SU-DHL-6 (cell line): ENCODE measurements at regions not wholly inside any gene's neighbourhood (a gene's known extent, or its start where the extent isn't known, plus 50 kb on each side); places are given as distances from the start of the nearest gene placed in this dataset.
"Not testable (repeated sequence)": the region's sequence is repeated elsewhere in the genome, so short reads cannot be mapped to it uniquely, and the experiment has no call there.

ENCODE experiments used
- H2AFZ ChIP-seq: fragments of 200-600 bp; sonication (generic); 2 replicates; pipeline ENCODE4 v1.6.1; 2014; ENCODE audit warnings: low read depth, mild to moderate bottlenecking, moderate library complexity, mixed read lengths, antibody characterized with exemption, low read length; ENCODE audit not compliant: severe bottlenecking
- H3F3A ChIP-seq: fragments of 200-600 bp; shearing (Covaris generic); 2 replicates; pipeline ENCODE4 v1.6.0; 2016; ENCODE audit warnings: antibody characterized with exemption, mild to moderate bottlenecking; ENCODE audit not compliant: insufficient read depth
- H3K27ac ChIP-seq: fragments of 200-600 bp; sonication (generic); 2 replicates; pipeline ENCODE4 v1.5.1; 2016; ENCODE audit warnings: low read depth, mild to moderate bottlenecking, low read length, moderate library complexity, mixed read lengths
- H3K27me3 ChIP-seq: fragments of 200-600 bp; sonication (generic), shearing (Covaris generic); 2 replicates; pipeline ENCODE4 v1.6.0; 2014; ENCODE audit warnings: mild to moderate bottlenecking, low read length
- H3K36me3 ChIP-seq: fragments of 200-600 bp; sonication (generic); 2 replicates; pipeline ENCODE4 v1.6.1; 2014; ENCODE audit warnings: mild to moderate bottlenecking, low read length, mixed read lengths
- H3K4me2 ChIP-seq: fragments of 300-600, 200-600 bp; shearing (Covaris generic), sonication (generic); 2 replicates; pipeline ENCODE4 v1.6.0; 2014; ENCODE audit warnings: low read length, low read depth, mild to moderate bottlenecking; ENCODE audit not compliant: poor library complexity, severe bottlenecking
- H3K4me3 ChIP-seq: fragments of 200-600 bp; sonication (generic); 2 replicates; pipeline ENCODE4 v1.5.1; 2014; ENCODE audit warnings: antibody characterized with exemption, low read length, mild to moderate bottlenecking, mixed read lengths; ENCODE audit not compliant: insufficient read depth, poor library complexity, severe bottlenecking
- H3K79me2 ChIP-seq: fragments of 200-600 bp; sonication (generic); 2 replicates; pipeline ENCODE4 v1.6.1; 2014; ENCODE audit warnings: mild to moderate bottlenecking, low read length, moderate library complexity; ENCODE audit not compliant: insufficient read depth
- H3K9ac ChIP-seq: fragments of 200-600 bp; sonication (generic); 2 replicates; pipeline ENCODE4 v1.7.0; 2014; ENCODE audit warnings: mild to moderate bottlenecking, low read length
- H3K9me2 ChIP-seq: fragments of 200-600 bp; sonication (generic); replicated peaks from 2 replicates; pipeline ENCODE4 v1.6.1; 2014; ENCODE audit warnings: low read length; ENCODE audit not compliant: insufficient read depth
- H3K9me3 ChIP-seq: fragments of 200-600 bp; sonication (generic); 2 replicates; pipeline ENCODE4 v1.6.1; 2014; ENCODE audit warnings: low read length, mixed read lengths; ENCODE audit not compliant: insufficient read depth
- H4K20me1 ChIP-seq: fragments of 200-600 bp; sonication (generic); 2 replicates; pipeline ENCODE4 v1.6.1; 2014; ENCODE audit warnings: low read depth, mild to moderate bottlenecking, antibody characterized with exemption, low read length, moderate library complexity, mixed read lengths
- EZH2phosphoT487 ChIP-seq: fragments of 200-600 bp; sonication (generic), shearing (Covaris generic); conservative IDR thresholded peaks from 2 replicates; pipeline ENCODE4 v1.6.1; 2018; ENCODE audit warnings: mild to moderate bottlenecking, antibody characterized with exemption, low read length, moderate library complexity, mixed read lengths
- TF ChIP-seq, protein P1 (sequence below): fragments of 200-600 bp; sonication (generic); IDR thresholded peaks from one replicate; pipeline ENCODE4 v1.5.1; 2017; ENCODE audit warnings: antibody characterized with exemption, mild to moderate bottlenecking, low read length, moderate library complexity; ENCODE audit not compliant: insufficient read depth, poor library complexity, severe bottlenecking

DNA sequence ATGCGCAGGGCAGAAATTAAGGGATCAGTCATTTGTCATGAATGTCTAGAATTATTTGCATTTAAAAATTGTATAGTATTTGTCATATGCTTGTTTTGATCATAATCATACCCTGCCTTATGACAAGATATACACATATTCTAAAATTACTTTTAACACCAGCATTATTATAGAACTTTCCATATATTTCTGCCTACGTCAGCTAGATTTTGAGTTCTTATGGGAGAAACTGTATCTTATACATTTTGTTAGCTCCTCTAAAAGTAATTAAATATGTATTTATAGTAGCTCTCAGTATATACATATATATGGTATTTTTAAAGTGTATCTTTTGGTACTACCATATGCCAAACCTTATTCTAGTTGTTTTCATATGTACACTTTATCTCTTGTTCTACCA lies 441.9 kb downstream of the CPS1 start:
- no peaks in the 10 kb centered on the region for H4K20me1 ChIP-seq
- H3K9me2 ChIP-seq, result no peaks in the 10 kb centered on the region
- H3K4me2 ChIP-seq, result no peak overlapping the region
- no peak overlapping the region for H3K27ac ChIP-seq
- H3K9ac ChIP-seq, result no peak overlapping the region
- no peak overlapping the region for H3K4me3 ChIP-seq
- no peaks in the 10 kb centered on the region for H3F3A ChIP-seq
- no peak for TF ChIP-seq EZH2phosphoT487
- TF ChIP-seq, protein P1, sequence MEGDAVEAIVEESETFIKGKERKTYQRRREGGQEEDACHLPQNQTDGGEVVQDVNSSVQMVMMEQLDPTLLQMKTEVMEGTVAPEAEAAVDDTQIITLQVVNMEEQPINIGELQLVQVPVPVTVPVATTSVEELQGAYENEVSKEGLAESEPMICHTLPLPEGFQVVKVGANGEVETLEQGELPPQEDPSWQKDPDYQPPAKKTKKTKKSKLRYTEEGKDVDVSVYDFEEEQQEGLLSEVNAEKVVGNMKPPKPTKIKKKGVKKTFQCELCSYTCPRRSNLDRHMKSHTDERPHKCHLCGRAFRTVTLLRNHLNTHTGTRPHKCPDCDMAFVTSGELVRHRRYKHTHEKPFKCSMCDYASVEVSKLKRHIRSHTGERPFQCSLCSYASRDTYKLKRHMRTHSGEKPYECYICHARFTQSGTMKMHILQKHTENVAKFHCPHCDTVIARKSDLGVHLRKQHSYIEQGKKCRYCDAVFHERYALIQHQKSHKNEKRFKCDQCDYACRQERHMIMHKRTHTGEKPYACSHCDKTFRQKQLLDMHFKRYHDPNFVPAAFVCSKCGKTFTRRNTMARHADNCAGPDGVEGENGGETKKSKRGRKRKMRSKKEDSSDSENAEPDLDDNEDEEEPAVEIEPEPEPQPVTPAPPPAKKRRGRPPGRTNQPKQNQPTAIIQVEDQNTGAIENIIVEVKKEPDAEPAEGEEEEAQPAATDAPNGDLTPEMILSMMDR, result no peak
- no peaks in the 10 kb centered on the region for H3K27me3 ChIP-seq
- H3K9me3 ChIP-seq, result no peaks in the 10 kb centered on the region
- no peaks in the 10 kb centered on the region for H3K36me3 ChIP-seq
- H2AFZ ChIP-seq, result no peak overlapping the region
- no peaks in the 10 kb centered on the region for H3K79me2 ChIP-seq

DNA sequence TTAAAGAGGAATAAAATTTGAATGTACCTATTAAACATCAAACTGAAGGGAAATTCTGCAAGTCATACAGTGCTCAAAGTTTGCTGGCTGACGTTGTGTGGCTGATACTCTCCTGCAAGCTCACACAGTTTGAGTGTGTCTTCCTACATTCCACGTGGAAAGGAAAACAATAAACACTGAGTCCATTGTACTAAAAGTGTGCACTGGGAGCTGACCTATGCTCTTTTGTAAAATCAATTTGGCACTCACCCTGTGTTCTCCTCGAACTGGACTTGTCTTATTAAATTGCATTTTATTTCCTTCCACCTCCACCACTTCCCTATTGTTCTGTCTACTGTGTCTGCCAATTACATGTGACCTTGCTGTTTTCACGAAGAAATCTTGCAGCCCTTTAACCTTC lies 458.0 kb downstream of the CPS1 start:
- no peak overlapping the region for H2AFZ ChIP-seq

DNA sequence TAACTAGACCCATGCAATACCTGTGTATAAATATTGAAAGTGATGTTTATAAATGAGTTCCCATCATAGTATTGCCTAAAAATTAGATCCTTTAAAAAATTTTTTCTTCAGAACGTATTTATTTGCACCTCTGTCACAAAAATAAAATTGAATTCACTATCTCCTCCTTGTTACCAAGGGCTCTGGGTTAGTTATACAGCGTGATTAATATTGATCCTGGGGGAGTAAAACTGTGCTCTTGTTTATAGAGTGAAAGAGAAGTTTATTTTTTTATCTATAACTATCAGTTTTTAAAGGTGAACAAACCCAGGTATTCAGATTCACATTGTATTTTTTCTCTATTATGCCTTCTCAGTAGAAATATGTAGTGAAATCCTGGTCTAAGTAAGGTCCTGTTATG lies 458.5 kb downstream of the CPS1 start:
- Histone ChIP-seq H3K36me3 (no peaks in the 10 kb centered on the region), H3K4me3 (no peak overlapping the region), H3K27me3 (no peaks in the 10 kb centered on the region), H4K20me1 (no peaks in the 10 kb centered on the region), H2AFZ (no peak overlapping the region), H3K9me2 (no peaks in the 10 kb centered on the region), H3K79me2 (no peaks in the 10 kb centered on the region), H3F3A (no peaks in the 10 kb centered on the region), H3K4me2 (no peak overlapping the region), H3K27ac (no peak overlapping the region), H3K9me3 (no peaks in the 10 kb centered on the region), H3K9ac (no peak overlapping the region)
- TF ChIP-seq, protein P1, result no peak
- TF ChIP-seq EZH2phosphoT487, result no peak

More for the DNA sequence above, 458.0 kb downstream of the CPS1 start:
- H3K36me3 ChIP-seq, result no peaks in the 10 kb centered on the region
- no peak overlapping the region for H3K4me3 ChIP-seq
- no peaks in the 10 kb centered on the region for H3F3A ChIP-seq
- H3K9me2 ChIP-seq, result no peaks in the 10 kb centered on the region
- H3K9me3 ChIP-seq, result no peaks in the 10 kb centered on the region
- H3K27ac ChIP-seq, result no peak overlapping the region
- no peaks in the 10 kb centered on the region for H4K20me1 ChIP-seq
- no peak for TF ChIP-seq EZH2phosphoT487
- H3K79me2 ChIP-seq, result no peaks in the 10 kb centered on the region
- H3K27me3 ChIP-seq, result no peaks in the 10 kb centered on the region
- H3K4me2 ChIP-seq, result no peak overlapping the region
- H3K9ac ChIP-seq, result no peak overlapping the region

DNA sequence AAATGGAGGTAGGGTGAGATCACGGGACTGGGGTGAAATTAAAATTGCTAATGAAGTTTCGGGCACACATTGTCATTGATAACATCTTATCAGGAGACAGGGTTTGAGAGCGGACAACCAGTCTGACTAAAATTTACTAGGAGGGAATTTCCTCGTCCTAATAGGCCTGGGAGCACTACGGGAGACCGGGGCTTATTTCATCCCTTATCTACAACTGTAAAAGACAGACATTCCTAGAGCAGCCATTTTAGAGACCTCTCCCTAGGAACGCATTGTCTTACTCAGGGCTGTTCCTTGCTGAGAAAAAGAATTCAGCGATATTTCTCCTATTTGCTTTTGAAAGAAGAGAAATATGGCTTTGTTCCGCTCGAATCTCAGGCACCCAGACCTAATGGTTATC lies 468.7 kb downstream of the CPS1 start:
- H3K27ac ChIP-seq, H3F3A ChIP-seq, H4K20me1 ChIP-seq, H3K9ac ChIP-seq, H2AFZ ChIP-seq, H3K79me2 ChIP-seq, H3K9me3 ChIP-seq, H3K36me3 ChIP-seq, H3K4me3 ChIP-seq, H3K4me2 ChIP-seq, H3K27me3 ChIP-seq, H3K9me2 ChIP-seq: not testable (repeated sequence)
